Naive thymus-derived CD8-positive, alpha-beta T cell (primary cell): ENCODE measurements at regions not wholly inside any gene's neighbourhood (a gene's known extent, or its start where the extent isn't known, plus 50 kb on each side); places are given as distances from the start of the nearest gene placed in this dataset.

Experiments used
- ATAC-seq, 2 donors: fragments of 150-1000 bp; cut with Tn5 transposase in 1 of 2; sonication (Bioruptor Pico), chemical (Tn5 transposase) in 1 of 2; 1 replicate in 1 of 2; 2 replicates in 1 of 2; pipeline ENCODE4 v1.10.0; 2021; ENCODE audit warnings: mild to moderate bottlenecking in 2 of 2, moderate library complexity in 2 of 2
- POLR2A ChIA-PET: fragments of 350-600 bp; sonication (Branson Sonifier 250); formaldehyde crosslinking; loops from one replicate; lab custom pipeline; 2021; ENCODE audit warnings: antibody characterized with exemption; lab: Charles Lee
- DNase-seq, 10 donors: peaks; one replicate each; pipeline versions ENCODE4 v3.0.0 to v3.0.0-alpha.2; 2020 to 2022
- H3K27ac Mint-ChIP-seq, 10 donors: one replicate each; pipeline ENCODE4 v1.8.0; 2020 to 2022; ENCODE audit warnings: mild to moderate bottlenecking in 10 of 10, mixed read lengths in 10 of 10, moderate library complexity in 4 of 10, inconsistent platforms in 1 of 10
- H3K27me3 Mint-ChIP-seq, 5 donors: one replicate each; pipeline ENCODE4 v1.8.0; 2021 to 2022; ENCODE audit warnings: mixed read lengths in 5 of 5
- H3K36me3 Mint-ChIP-seq, 3 donors: one replicate each; pipeline ENCODE4 v1.8.0; 2020 to 2022; ENCODE audit warnings: mixed read lengths in 3 of 3, mild to moderate bottlenecking in 2 of 3, inconsistent platforms in 1 of 3
- H3K4me1 Mint-ChIP-seq, 4 donors: one replicate each; pipeline ENCODE4 v1.8.0; 2021 to 2022; ENCODE audit warnings: mixed read lengths in 4 of 4
- H3K4me3 Mint-ChIP-seq, 10 donors: one replicate each; pipeline ENCODE4 v1.8.0; 2020 to 2022; ENCODE audit warnings: mild to moderate bottlenecking in 10 of 10, mixed read lengths in 10 of 10, moderate library complexity in 6 of 10, inconsistent platforms in 1 of 10
- H3K9me3 Mint-ChIP-seq, 9 donors: one replicate each; pipeline ENCODE4 v1.8.0; 2020 to 2022; ENCODE audit warnings: mixed read lengths in 9 of 9, mild to moderate bottlenecking in 3 of 9, inconsistent platforms in 1 of 9, moderate library complexity in 1 of 9

DNA sequence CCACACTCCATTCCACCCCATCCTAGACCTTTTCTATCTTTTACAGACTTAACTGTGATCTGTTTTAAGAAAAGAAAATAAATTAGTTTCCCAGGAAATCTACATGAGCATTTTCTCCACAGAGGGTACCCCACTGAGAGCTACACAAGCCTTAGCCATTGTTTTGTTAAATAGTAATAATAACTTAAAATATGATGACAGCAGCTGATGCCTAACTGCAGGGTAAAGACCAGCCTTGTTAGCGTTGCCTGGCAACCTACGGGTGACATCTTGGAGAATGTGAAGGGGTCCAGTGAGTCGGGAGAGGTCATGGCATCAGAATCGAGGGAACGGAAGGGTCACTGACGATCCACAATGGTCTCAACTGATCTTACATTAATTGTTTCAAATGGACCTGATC lies 233.2 kb upstream of the PBX1 start:
- Mint-ChIP-seq H3K4me3 (no peak overlapping the region), H3K36me3 (peaks cover 0 to 2% (median 0%) of the 10 kb centered on the region in 3 donors), H3K27ac (no peak overlapping the region), H3K27me3 (peaks cover 0 to 7% (median 3%) of the 10 kb centered on the region in 5 donors), H3K4me1 (peaks cover 0 to 1% (median 0%) of the 10 kb centered on the region in 4 donors), H3K9me3 (peaks cover 2 to 24% (median 10%) of the 10 kb centered on the region in 9 donors)
- POLR2A ChIA-PET: no interaction called here
- no peak for DNase-seq
- no peak for ATAC-seq

DNA sequence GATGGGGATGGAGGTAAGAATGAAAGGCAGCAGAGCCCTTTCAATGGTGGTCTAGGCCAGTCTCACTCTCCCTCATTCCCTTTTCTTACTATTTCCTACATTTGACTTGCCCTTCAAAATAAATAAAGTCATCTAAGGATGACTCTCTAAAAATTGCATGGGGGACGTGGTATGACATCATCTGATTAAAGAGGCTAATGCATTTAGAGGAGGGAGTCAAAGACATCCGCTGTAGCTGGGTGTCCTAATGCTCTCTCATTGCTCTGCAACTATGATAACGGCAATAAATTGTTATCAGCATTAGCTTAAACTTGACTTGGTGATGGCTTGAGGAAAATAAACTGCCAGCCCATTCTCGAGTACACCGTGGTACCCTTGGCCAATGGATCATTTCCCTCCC lies 225.6 kb upstream of the PBX1 start:
- no peaks in the 10 kb centered on the region for H3K36me3 Mint-ChIP-seq
- peaks cover 0 to 17% (median 3%) of the 10 kb centered on the region in 9 donors for H3K9me3 Mint-ChIP-seq
- H3K4me1 Mint-ChIP-seq: no peaks in the 10 kb centered on the region
- H3K27me3 Mint-ChIP-seq: no peaks in the 10 kb centered on the region
- DNase-seq: no peak
- no peak overlapping the region for H3K27ac Mint-ChIP-seq
- no peak for ATAC-seq
- H3K4me3 Mint-ChIP-seq: no peak overlapping the region
- POLR2A ChIA-PET: no interaction called here

- Mint-ChIP-seq H3K4me3 (no peak overlapping the region), H3K4me1 (no peaks in the 10 kb centered on the region), H3K36me3 (peaks cover 0 to 4% (median 0%) of the 10 kb centered on the region in 3 donors), H3K9me3 (peaks cover 0 to 28% (median 13%) of the 10 kb centered on the region in 9 donors), H3K27me3 (peaks cover 0 to 1% (median 0%) of the 10 kb centered on the region in 5 donors), H3K27ac (no peak overlapping the region)
- POLR2A ChIA-PET: no interaction called here
- no peak for ATAC-seq
- no peak for DNase-seq
Measured at GRCh38 chr1:164337394-164337793, 221.6 kb upstream of the PBX1 start.

DNA sequence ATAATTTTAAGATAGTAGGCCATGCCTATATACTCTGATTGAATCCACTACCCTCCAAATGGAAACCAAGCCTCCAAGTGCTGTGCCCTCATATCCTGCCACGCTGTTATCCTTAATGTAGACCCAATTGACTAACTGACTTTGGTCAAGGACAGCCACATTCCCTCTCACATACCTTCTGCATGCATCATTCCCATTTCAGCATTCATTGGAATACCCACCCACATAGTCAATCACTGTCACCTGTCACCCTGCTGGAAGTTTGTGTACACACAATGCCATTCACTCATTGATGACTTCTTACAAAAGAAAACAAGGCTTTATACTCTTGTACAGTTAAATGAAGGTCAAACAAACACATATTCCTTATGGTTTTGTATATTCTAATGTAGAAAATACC lies 221.1 kb upstream of the PBX1 start:
- H3K4me1 Mint-ChIP-seq: no peaks in the 10 kb centered on the region
- POLR2A ChIA-PET: no interaction called here
- no peak overlapping the region for H3K4me3 Mint-ChIP-seq
- no peak overlapping the region for H3K27ac Mint-ChIP-seq
- H3K27me3 Mint-ChIP-seq: peaks cover 0 to 1% (median 0%) of the 10 kb centered on the region in 5 donors
- H3K9me3 Mint-ChIP-seq: peaks cover 0 to 32% (median 13%) of the 10 kb centered on the region in 9 donors
- ATAC-seq (no peak), DNase-seq (no peak)
- H3K36me3 Mint-ChIP-seq: peaks cover 0 to 4% (median 0%) of the 10 kb centered on the region in 3 donors

- Mint-ChIP-seq H3K4me3 (no peak overlapping the region), H3K27me3 (peaks cover 0 to 1% (median 0%) of the 10 kb centered on the region in 5 donors), H3K36me3 (peaks cover 0 to 11% (median 0%) of the 10 kb centered on the region in 3 donors), H3K4me1 (no peaks in the 10 kb centered on the region), H3K9me3 (peaks cover 8 to 63% (median 20%) of the 10 kb centered on the region in 9 donors), H3K27ac (no peak overlapping the region)
- ATAC-seq (no peak), DNase-seq (no peak)
- POLR2A ChIA-PET: no interaction called here
Measured at GRCh38 chr1:164343189-164343588, 215.8 kb upstream of the PBX1 start.

DNA sequence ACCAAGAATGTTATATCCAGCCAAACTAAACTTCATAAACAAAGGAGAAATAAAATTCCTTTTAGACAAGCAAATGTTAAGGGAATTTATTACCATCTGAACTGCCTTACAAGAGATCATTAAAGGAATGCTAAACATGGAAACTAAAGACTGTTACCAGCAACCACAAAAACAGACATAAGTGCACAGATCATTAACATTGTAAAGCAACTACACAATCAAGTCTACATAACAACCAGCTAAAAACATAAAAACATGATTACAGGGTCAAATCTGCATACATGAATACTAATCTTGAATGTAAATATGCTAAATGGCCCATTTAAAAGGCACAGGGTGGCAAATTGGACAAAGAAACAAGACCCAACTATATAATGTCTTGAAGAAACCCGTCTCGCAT lies 211.0 kb upstream of the PBX1 start:
- no peak for DNase-seq
- Mint-ChIP-seq H3K27ac (no peak overlapping the region), H3K9me3 (peaks cover 16 to 61% (median 38%) of the 10 kb centered on the region in 9 donors), H3K36me3 (peaks cover 0 to 23% (median 0%) of the 10 kb centered on the region in 3 donors), H3K27me3 (no peaks in the 10 kb centered on the region), H3K4me3 (no peak overlapping the region), H3K4me1 (no peaks in the 10 kb centered on the region)
- POLR2A ChIA-PET: no interaction called here
- ATAC-seq: no peak

DNA sequence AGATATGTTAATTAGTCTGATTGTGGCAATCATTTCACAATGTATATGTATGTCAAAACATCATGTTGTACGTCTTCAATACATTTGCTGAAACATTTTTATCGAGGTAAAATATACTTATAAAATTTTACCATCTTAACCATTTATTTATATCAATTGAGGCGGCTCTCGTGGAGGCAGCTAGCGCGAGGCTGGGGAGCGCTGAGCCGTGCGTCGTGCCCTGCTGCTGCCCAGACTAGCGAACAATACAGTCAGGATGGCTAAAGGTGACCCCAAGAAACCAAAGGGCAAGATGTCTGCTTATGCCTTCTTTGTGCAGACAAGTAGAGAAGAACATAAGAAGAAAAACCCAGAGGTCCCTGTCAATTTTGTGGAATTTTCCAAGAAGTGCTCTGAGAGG lies 202.5 kb upstream of the PBX1 start:
- no peak overlapping the region for H3K4me3 Mint-ChIP-seq
- no peak overlapping the region for H3K27ac Mint-ChIP-seq
- peaks cover 0 to 3% (median 0%) of the 10 kb centered on the region in 3 donors for H3K36me3 Mint-ChIP-seq
- peaks cover 1 to 21% (median 9%) of the 10 kb centered on the region in 9 donors for H3K9me3 Mint-ChIP-seq
- H3K27me3 Mint-ChIP-seq: no peaks in the 10 kb centered on the region
- H3K4me1 Mint-ChIP-seq: no peaks in the 10 kb centered on the region
- no peak for DNase-seq
- ATAC-seq: no peak
- POLR2A ChIA-PET: no interaction called here

DNA sequence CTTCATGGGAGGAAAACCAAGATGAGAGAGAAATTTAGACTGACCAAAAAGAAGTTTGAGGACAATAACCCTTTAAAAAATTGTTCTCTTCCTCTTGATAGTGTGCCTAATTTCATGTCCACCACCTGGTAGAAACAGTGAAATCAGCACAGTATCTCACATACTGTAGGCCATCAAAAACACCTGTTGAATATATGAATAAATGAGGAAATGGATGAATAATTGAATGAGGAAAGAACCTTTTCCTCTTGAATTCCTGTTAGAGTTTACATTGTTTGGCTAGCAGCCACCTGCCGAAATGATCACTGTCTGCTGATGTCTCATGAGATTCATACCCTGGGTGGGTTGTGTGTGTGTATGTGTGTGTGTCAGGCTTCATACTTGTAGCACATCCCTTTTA lies 198.7 kb upstream of the PBX1 start:
- H3K4me3 Mint-ChIP-seq: no peak overlapping the region
- H3K36me3 Mint-ChIP-seq: peaks cover 0 to 14% (median 0%) of the 10 kb centered on the region in 3 donors
- H3K27me3 Mint-ChIP-seq: no peaks in the 10 kb centered on the region
- ATAC-seq: no peak
- H3K9me3 Mint-ChIP-seq: peaks cover 4 to 37% (median 11%) of the 10 kb centered on the region in 9 donors
- no peak overlapping the region for H3K27ac Mint-ChIP-seq
- POLR2A ChIA-PET: no interaction called here
- no peaks in the 10 kb centered on the region for H3K4me1 Mint-ChIP-seq
- DNase-seq: no peak

DNA sequence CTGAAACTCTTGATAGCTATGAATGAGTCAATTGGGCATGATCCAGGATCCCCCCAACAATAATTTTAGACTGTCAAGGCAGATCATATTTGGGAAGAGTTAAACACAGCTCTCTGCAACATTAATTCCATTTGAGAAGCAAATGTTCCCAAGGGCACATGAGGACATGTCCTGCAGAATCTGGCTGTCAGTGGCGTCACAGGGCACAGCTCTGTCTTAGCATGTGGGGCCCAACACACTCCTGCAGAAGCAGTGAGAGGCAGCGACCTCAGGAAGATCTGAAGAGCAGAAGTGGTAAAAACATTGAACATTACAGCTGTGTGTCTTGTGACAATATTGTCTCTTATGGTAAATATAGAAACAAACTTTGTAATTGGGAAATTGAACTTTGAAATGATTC lies 197.1 kb upstream of the PBX1 start:
- no peak overlapping the region for H3K4me3 Mint-ChIP-seq
- ATAC-seq (no peak), DNase-seq (no peak)
- H3K4me1 Mint-ChIP-seq: no peaks in the 10 kb centered on the region
- POLR2A ChIA-PET: no interaction called here
- H3K9me3 Mint-ChIP-seq: peaks cover 10 to 48% (median 17%) of the 10 kb centered on the region in 9 donors
- H3K36me3 Mint-ChIP-seq: peaks cover 0 to 23% (median 0%) of the 10 kb centered on the region in 3 donors
- H3K27me3 Mint-ChIP-seq: no peaks in the 10 kb centered on the region
- no peak overlapping the region for H3K27ac Mint-ChIP-seq

DNA sequence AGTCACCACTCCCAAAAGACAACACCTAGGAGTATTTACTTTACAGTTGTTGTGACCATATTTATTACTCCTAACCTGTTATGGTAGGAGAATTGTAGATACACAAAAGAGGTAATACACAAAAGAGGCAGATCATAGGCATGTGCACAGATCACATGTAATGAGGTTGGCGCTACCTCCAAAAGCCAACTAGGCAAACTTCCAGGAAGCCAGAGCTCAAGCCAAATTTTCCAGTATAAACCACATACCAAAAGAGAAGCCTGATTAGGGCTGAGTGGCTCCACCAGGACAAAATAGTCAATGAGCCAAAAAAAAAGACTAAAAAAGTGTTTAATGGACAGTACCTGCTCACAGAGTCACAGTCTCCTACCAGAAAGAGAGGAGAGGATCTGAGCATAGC lies 195.0 kb upstream of the PBX1 start:
- Mint-ChIP-seq H3K9me3 (peaks cover 14 to 61% (median 24%) of the 10 kb centered on the region in 9 donors), H3K27ac (no peak overlapping the region), H3K27me3 (no peaks in the 10 kb centered on the region), H3K4me1 (no peaks in the 10 kb centered on the region), H3K36me3 (peaks cover 0 to 20% (median 0%) of the 10 kb centered on the region in 3 donors), H3K4me3 (no peak overlapping the region)
- POLR2A ChIA-PET: no interaction called here
- ATAC-seq (no peak), DNase-seq (no peak)

GRCh38 chr1:164366014-164366413 lies 193.0 kb upstream of the PBX1 start:
- no peak for ATAC-seq
- Mint-ChIP-seq H3K9me3 (peaks cover 11 to 65% (median 27%) of the 10 kb centered on the region in 9 donors), H3K27me3 (no peaks in the 10 kb centered on the region), H3K27ac (no peak overlapping the region), H3K36me3 (peaks cover 0 to 20% (median 0%) of the 10 kb centered on the region in 3 donors), H3K4me3 (no peak overlapping the region), H3K4me1 (no peaks in the 10 kb centered on the region)
- DNase-seq: no peak
- POLR2A ChIA-PET: no interaction called here

DNA sequence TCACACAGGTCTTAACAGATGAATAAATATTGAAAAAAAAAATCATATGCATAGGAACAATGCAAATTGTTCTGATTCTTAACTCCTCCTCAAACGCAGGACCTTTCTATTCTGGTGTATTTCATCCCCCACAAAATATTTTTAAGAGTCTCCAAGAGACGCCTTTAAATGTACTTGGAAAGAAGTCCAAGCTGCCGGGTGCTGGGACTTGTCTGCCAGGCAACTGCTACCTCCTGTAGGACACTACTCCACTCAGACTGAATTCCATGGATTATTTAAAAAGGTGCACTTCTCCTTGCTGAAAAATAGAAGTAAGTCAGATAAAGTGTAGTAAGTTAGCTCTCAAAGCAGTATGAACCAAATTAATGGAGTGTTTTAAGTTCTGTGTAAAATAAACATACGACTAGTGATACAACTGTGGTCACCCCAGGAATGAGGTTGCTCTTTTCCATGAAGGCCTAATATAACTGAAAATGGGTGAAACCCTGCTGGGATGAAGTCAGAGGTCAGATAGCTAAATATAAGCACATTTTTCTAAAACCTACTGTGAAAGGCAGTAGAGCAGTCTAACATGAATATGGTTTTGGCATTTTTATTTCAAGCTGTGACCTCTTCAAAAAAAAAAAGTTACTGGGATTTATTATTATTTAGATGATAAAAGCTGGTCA lies 189.2 kb upstream of the PBX1 start:
- Mint-ChIP-seq H3K27me3 (no peaks in the 10 kb centered on the region), H3K36me3 (peaks cover 0 to 13% (median 0%) of the 10 kb centered on the region in 3 donors), H3K4me1 (no peaks in the 10 kb centered on the region), H3K27ac (no peak overlapping the region), H3K9me3 (peaks cover 12 to 45% (median 24%) of the 10 kb centered on the region in 9 donors), H3K4me3 (no peak overlapping the region)
- ATAC-seq: no peak
- no peak for DNase-seq
- POLR2A ChIA-PET: no interaction called here

GRCh38 chr1:164380893-164381292 lies 178.1 kb upstream of the PBX1 start:
- Mint-ChIP-seq H3K4me3 (no peak overlapping the region), H3K27me3 (no peaks in the 10 kb centered on the region), H3K4me1 (no peaks in the 10 kb centered on the region), H3K36me3 (no peaks in the 10 kb centered on the region), H3K9me3 (peaks cover 0 to 26% (median 6%) of the 10 kb centered on the region in 9 donors), H3K27ac (no peak overlapping the region)
- POLR2A ChIA-PET: no interaction called here
- DNase-seq: no peak
- no peak for ATAC-seq

DNA sequence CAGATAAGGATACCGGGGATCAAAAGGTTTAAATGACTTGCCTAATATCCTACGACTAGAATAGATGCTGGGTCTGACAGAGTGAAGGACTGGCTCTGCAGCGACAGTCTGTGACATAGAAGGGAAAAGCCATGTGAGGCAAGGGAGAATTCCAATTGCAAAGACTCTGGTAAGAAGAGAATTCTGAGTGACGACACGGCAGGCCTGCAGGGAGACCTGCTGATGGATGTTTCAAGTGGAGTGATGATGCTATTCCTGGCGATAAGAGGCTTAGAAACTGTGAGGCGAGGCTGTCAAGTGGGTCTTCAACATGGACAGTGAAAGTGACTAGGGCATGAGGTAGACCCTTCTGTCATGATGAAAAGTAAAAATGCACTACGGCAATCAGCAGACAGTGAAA lies 176.6 kb upstream of the PBX1 start:
- DNase-seq (no peak), ATAC-seq (no peak)
- no peak overlapping the region for H3K4me3 Mint-ChIP-seq

More for the DNA sequence above, 176.6 kb upstream of the PBX1 start:
- Mint-ChIP-seq H3K27me3 (no peaks in the 10 kb centered on the region), H3K4me1 (no peaks in the 10 kb centered on the region), H3K9me3 (peaks cover 0 to 26% (median 12%) of the 10 kb centered on the region in 9 donors), H3K27ac (no peak overlapping the region), H3K36me3 (no peaks in the 10 kb centered on the region)
- POLR2A ChIA-PET: no interaction called here
